IMR-90 (cell line): ENCODE measurements at regions not wholly inside any gene's neighbourhood (a gene's known extent, or its start where the extent isn't known, plus 50 kb on each side); places are given as distances from the start of the nearest gene placed in this dataset.

Experiments used
- BHLHE40 ChIP-seq: fragments of 150-350 bp; IDR thresholded peaks from 2 replicates; pipeline ENCODE4 v1.6.1; 2016; ENCODE audit warnings: mild to moderate bottlenecking, low read depth, low read length
- CEBPB ChIP-seq: IDR thresholded peaks from 2 replicates; pipeline ENCODE4 v1.6.1; 2012; ENCODE audit warnings: low read depth, low read length, improper control_type of control experiment
- CHD1 ChIP-seq: IDR thresholded peaks from 2 replicates; pipeline ENCODE4 v1.6.1; 2012; ENCODE audit warnings: low read depth, low read length, improper control_type of control experiment
- ELK1 ChIP-seq: fragments of 150-350 bp; IDR thresholded peaks from 2 replicates; pipeline ENCODE4 v1.6.1; 2016; ENCODE audit warnings: low read depth, mild to moderate bottlenecking, low read length, moderate library complexity, borderline replicate concordance
- MAFK ChIP-seq: IDR thresholded peaks from 2 replicates; pipeline ENCODE4 v1.6.1; 2012; ENCODE audit warnings: low read depth, low read length, improper control_type of control experiment
- MAZ ChIP-seq: IDR thresholded peaks from 2 replicates; pipeline ENCODE4 v1.6.1; 2012; ENCODE audit warnings: low read depth, mild to moderate bottlenecking, low read length, improper control_type of control experiment, moderate library complexity, borderline replicate concordance
- MXI1 ChIP-seq: IDR thresholded peaks from 2 replicates; pipeline ENCODE4 v1.6.1; 2012; ENCODE audit warnings: low read depth, mild to moderate bottlenecking, low read length, moderate library complexity, borderline replicate concordance
- NFE2L2 ChIP-seq: fragments of 150-350 bp; IDR thresholded peaks from 2 replicates; pipeline ENCODE4 v1.6.1; 2016; ENCODE audit warnings: low read depth, mild to moderate bottlenecking, low read length
- POLR2A ChIP-seq: IDR thresholded peaks from 2 replicates; pipeline ENCODE4 v1.6.1; 2012; ENCODE audit warnings: mild to moderate bottlenecking, low read depth, low read length
- RAD21 ChIP-seq: IDR thresholded peaks from 2 replicates; pipeline ENCODE4 v1.6.1; 2012; ENCODE audit warnings: low read length, improper control_type of control experiment
- RFX5 ChIP-seq: IDR thresholded peaks from 2 replicates; pipeline ENCODE4 v1.8.0; 2012; ENCODE audit warnings: low read depth, mild to moderate bottlenecking, low read length, moderate library complexity
- USF2 ChIP-seq: fragments of 150-350 bp; IDR thresholded peaks from 2 replicates; pipeline ENCODE4 v1.6.1; 2017; ENCODE audit warnings: mild to moderate bottlenecking, antibody characterized with exemption, low read length, low read depth
- TF ChIP-seq, protein P1 (sequence below): conservative IDR thresholded peaks from 2 replicates; pipeline ENCODE4 v1.5.1; 2012; ENCODE audit warnings: mild to moderate bottlenecking, low read depth, low read length, improper control_type of control experiment

- TF ChIP-seq POLR2A (no peak), RAD21 (no peak), CHD1 (no peak), USF2 (no peak), BHLHE40 (no peak), CEBPB (no peak), MXI1 (no peak), MAFK (no peak), NFE2L2 (no peak), ELK1 (no peak), MAZ (no peak), RFX5 (no peak)
- TF ChIP-seq, protein P1, sequence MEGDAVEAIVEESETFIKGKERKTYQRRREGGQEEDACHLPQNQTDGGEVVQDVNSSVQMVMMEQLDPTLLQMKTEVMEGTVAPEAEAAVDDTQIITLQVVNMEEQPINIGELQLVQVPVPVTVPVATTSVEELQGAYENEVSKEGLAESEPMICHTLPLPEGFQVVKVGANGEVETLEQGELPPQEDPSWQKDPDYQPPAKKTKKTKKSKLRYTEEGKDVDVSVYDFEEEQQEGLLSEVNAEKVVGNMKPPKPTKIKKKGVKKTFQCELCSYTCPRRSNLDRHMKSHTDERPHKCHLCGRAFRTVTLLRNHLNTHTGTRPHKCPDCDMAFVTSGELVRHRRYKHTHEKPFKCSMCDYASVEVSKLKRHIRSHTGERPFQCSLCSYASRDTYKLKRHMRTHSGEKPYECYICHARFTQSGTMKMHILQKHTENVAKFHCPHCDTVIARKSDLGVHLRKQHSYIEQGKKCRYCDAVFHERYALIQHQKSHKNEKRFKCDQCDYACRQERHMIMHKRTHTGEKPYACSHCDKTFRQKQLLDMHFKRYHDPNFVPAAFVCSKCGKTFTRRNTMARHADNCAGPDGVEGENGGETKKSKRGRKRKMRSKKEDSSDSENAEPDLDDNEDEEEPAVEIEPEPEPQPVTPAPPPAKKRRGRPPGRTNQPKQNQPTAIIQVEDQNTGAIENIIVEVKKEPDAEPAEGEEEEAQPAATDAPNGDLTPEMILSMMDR, result no peak
Observed at GRCh38 chr10:131792011-131792651, 108.7 kb upstream of the PPP2R2D start.
